SJCRH30 (cell line): ENCODE measurements at regions not wholly inside any gene's neighbourhood (a gene's known extent, or its start where the extent isn't known, plus 50 kb on each side); places are given as distances from the start of the nearest gene placed in this dataset.
A peak's percentile ranks its signal among the peaks of the same experiment; 100 is the strongest.

ENCODE experiments used
- DNase-seq, 2 experiments: peaks; one replicate each; pipeline ENCODE4 v3.0.0-alpha.2; 2015 to 2020
- H3K27ac ChIP-seq: fragments of 250-450 bp; sonication (Bioruptor Pico); 2 replicates; pipeline ENCODE4 v1.5.1; 2020; ENCODE audit warnings: mild to moderate bottlenecking, moderate library complexity
- H3K27me3 ChIP-seq: fragments of 250-450 bp; sonication (Bioruptor Pico); 2 replicates; pipeline ENCODE4 v1.5.1; 2020; ENCODE audit warnings: mild to moderate bottlenecking, moderate library complexity
- H3K36me3 ChIP-seq: fragments of 250-450 bp; sonication (Bioruptor Pico); 2 replicates; pipeline ENCODE4 v1.5.1; 2020; ENCODE audit warnings: mild to moderate bottlenecking, moderate library complexity
- H3K4me1 ChIP-seq: fragments of 250-450 bp; sonication (Bioruptor Pico); 2 replicates; pipeline ENCODE4 v1.5.1; 2020; ENCODE audit warnings: mild to moderate bottlenecking, moderate library complexity
- H3K4me3 ChIP-seq: fragments of 250-450 bp; sonication (Bioruptor Pico); 2 replicates; pipeline ENCODE4 v1.5.1; 2020; ENCODE audit warnings: mild to moderate bottlenecking, moderate library complexity
- H3K9me3 ChIP-seq: fragments of 250-450 bp; sonication (Bioruptor Pico); replicated peaks from 2 replicates; pipeline ENCODE4 v1.5.1; 2020; ENCODE audit warnings: mild to moderate bottlenecking, moderate library complexity

GRCh38 chr2:46239175-46239846, 57.9 kb upstream of the EPAS1 start:
- Histone ChIP-seq H3K27me3 (no peaks in the 10 kb centered on the region), H3K4me1 (peaks cover 8% of the 10 kb centered on the region), H3K4me3 (no peak overlapping the region), H3K36me3 (no peaks in the 10 kb centered on the region), H3K9me3 (no peaks in the 10 kb centered on the region), H3K27ac (no peak overlapping the region)
- DNase-seq, result no peak

- Histone ChIP-seq H3K4me3 (no peak overlapping the region), H3K9me3 (no peaks in the 10 kb centered on the region), H3K36me3 (no peaks in the 10 kb centered on the region), H3K27ac (no peak overlapping the region), H3K27me3 (no peaks in the 10 kb centered on the region), H3K4me1 (peaks cover 8% of the 10 kb centered on the region)
- DNase-seq, result no peak
Observed at GRCh38 chr2:46239847-46240181, 57.4 kb upstream of the EPAS1 start.

DNA sequence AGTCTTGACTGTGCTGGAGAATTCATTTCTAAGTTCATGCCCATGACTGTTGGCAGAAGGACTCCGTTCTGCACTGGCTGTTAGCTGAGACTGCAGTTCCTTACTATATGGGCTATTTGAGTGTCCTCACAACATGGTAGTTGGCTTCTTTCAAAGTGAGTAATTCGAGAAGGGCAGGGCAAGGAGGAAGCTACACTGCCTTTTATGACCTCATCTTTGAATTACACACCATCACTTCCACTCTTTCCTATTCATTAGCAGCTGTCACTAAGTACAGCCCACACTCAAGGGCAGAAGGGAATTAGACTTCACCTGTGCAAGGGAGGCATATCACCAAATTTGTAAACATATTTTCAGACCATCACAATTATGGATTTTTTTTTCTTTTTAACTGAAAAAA, 55.9 kb upstream of the EPAS1 start:
- H3K4me1 ChIP-seq, result peaks cover 8% of the 10 kb centered on the region
- peak in 1 of 2 experiments; percentile 74 for DNase-seq

GRCh38 chr2:46245869-46246268, 51.3 kb upstream of the EPAS1 start:
- peaks cover 8% of the 10 kb centered on the region for H3K4me1 ChIP-seq
- no peaks in the 10 kb centered on the region for H3K27me3 ChIP-seq
- H3K4me3 ChIP-seq, result no peak overlapping the region
- no peaks in the 10 kb centered on the region for H3K36me3 ChIP-seq
- no peak for DNase-seq
- no peak overlapping the region for H3K27ac ChIP-seq
- H3K9me3 ChIP-seq, result peaks cover 7% of the 10 kb centered on the region; the same call in 1 of the 2 replicates

More for the DNA sequence above, 55.9 kb upstream of the EPAS1 start:
- Histone ChIP-seq H3K27ac (no peak overlapping the region), H3K4me3 (no peak overlapping the region), H3K36me3 (no peaks in the 10 kb centered on the region), H3K9me3 (no peaks in the 10 kb centered on the region), H3K27me3 (no peaks in the 10 kb centered on the region)

- no peak for DNase-seq
- Histone ChIP-seq H3K4me1 (peaks cover under 1% of the 10 kb centered on the region; the same call in 1 of the 2 replicates), H3K36me3 (no peaks in the 10 kb centered on the region), H3K27me3 (no peaks in the 10 kb centered on the region), H3K27ac (no peak overlapping the region), H3K4me3 (no peak overlapping the region), H3K9me3 (peaks cover 7% of the 10 kb centered on the region; the same call in 1 of the 2 replicates)
Observed at GRCh38 chr2:46246790-46247189, 50.4 kb upstream of the EPAS1 start.
